DMS153 treated with DMSO at 0.1 percent for 48 hours (cell line): ENCODE measurements at regions not wholly inside any gene's neighbourhood (a gene's known extent, or its start where the extent isn't known, plus 50 kb on each side); places are given as distances from the start of the nearest gene placed in this dataset.

ENCODE experiments used
- DNase-seq: peaks from one replicate; lab custom pipeline; 2025; ENCODE audit not compliant: unreplicated experiment; lab: John Stamatoyannopoulos, UW

GRCh38 chr9:79796411-79796810 is 224.6 kb downstream of the TLE4 start:
- DNase-seq = no peak

- DNase-seq = no peak
Measured at GRCh38 chr9:79788662-79789061, 216.9 kb downstream of the TLE4 start.

DNA sequence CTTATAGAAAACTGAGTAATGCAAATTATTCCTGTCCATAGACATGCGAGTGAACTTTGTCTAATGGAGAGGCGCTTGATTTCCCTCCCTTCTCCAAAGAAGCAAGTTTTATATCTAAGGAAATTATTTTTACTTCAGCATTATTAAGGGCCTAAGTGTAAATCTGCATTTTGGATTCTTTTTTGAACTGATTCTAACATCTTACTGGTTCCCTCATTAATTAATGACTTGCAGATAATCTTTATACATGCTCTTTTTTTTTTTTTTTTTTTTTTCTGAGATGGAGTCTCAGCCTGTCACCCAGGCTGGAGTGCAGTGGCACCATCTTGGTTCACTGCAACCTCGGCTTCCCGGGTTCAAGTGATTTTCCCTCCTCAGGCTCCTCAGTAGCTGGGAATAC is 209.5 kb downstream of the TLE4 start:
- DNase-seq = no peak

GRCh38 chr9:79780559-79780958 is 208.8 kb downstream of the TLE4 start:
- DNase-seq = no peak

DNA sequence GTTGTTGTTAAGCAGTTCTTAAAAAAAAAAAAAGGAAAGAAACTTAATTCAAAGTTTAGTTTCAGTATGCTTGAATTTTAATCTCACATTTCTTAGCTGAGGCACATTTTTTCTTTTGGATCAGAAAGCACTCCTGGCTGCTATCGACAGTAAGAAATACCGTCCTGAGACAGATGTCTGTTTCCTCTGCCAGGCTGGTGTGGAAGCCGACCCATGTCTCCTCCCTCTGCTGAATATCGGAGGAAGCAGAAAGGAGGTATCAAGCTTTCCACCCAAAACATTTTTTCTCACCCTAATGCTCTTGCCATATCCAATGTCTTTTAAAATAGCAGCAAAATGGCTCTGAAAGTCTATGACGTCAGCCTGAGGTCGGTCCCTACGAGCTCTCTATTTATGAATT is 208.1 kb downstream of the TLE4 start:
- DNase-seq = no peak

- no peak for DNase-seq
Measured at GRCh38 chr9:79778581-79778980, 206.8 kb downstream of the TLE4 start.

DNA sequence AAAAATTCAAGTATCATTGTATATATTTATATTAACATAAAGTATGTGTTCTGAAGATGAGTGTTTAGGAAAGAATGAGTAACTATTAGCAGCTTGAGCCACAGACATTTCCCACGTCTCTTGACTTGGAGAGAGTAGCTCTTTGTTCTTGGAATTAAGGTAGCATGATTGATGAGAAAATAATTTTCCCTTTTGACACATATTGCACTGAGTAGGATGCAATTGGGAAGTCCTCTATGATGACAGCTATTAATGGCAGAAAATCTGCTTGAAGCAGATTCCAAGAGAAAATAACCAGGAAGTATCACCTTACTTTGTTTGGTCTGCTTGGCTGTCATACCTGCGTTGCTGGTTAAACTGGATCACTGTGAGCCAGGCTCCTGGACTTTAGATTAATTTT is 204.8 kb downstream of the TLE4 start:
- DNase-seq = no peak
